CD4-positive, alpha-beta T cell treated with Interleukin-10 for 1 hour (primary cell): ENCODE measurements at regions not wholly inside any gene's neighbourhood (a gene's known extent, or its start where the extent isn't known, plus 50 kb on each side); places are given as distances from the start of the nearest gene placed in this dataset.

Experiments
- DNase-seq: peaks from one replicate; pipeline ENCODE4 v3.0.0-alpha.2; 2020

DNA sequence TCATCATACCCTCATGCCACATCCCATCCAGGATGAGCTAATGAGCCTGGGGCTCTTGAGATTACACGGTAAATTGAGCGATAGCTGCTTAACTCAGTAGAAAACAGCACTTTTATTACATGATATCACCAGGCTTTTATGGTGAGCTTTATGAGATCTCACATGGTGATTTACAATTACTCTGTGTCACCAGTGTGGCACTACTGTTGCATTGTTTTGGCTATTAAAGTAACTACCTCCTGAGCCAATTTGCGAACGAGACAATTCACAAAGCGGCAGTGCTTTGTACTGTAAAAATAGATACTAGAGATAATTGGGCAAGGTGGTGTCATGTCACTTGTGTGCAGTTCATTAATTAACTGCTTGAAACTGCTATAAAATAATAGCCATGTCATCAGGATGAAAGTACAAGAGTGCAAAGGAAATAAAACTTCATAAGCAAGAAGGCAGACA, 767.7 kb upstream of the ADGRL2 start:
- no peak for DNase-seq

DNA sequence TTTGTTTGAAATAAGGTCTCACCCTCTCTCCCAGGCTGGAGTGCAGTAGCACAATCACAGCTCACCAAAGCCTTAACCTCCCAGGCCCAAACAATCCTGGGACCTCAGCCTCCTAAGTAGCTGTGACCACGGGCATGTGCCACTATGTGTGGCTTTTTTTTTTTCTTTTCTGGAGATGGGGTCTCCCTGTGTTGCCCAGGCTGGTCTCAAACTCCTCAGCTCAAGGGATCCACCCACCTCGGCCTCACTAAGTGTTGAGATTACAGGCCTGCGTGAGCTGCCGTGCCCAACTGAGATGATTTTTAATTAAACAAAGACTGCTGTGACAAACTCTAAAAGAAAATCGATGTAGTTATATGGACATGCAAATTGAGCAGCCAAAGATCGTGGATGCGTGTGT, 768.4 kb upstream of the ADGRL2 start:
- no peak for DNase-seq

DNA sequence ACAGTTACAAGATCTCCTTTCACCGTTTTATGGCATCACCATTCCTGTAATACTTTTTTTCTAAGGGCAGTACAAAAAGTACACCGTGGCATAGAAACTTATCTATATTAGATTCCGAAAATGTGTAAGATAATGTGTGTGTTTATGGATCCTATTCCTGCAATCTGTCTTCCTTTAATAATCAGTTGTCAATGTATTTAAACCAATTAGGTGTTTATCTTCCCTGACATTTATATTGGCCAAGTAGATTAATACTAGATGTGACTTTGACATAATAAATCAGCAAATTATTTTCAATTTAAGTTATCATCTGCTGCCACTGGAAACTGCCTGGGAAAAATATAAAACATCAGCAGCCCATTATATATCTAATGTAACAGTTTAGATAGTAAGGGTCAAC, 770.3 kb upstream of the ADGRL2 start:
- DNase-seq, result no peak

DNA sequence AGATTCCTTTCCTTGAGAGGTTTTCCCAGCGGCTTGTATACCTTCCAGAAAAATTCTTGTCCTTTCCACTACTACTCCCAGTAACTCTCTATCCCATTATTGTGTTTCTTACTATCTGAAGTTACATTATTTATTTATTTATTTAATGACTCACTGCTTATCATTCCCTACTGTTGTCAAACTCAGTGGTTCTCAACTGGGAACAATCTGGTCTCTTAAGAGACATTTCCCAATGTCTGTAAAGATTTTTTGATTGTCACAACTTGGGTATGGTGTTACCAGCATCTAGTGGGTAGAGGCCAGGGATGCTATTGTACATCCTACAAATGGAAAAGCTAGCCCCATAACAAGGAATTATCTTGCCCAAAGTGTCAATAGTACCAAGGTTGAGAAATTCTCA, 771.5 kb upstream of the ADGRL2 start:
- no peak for DNase-seq

DNA sequence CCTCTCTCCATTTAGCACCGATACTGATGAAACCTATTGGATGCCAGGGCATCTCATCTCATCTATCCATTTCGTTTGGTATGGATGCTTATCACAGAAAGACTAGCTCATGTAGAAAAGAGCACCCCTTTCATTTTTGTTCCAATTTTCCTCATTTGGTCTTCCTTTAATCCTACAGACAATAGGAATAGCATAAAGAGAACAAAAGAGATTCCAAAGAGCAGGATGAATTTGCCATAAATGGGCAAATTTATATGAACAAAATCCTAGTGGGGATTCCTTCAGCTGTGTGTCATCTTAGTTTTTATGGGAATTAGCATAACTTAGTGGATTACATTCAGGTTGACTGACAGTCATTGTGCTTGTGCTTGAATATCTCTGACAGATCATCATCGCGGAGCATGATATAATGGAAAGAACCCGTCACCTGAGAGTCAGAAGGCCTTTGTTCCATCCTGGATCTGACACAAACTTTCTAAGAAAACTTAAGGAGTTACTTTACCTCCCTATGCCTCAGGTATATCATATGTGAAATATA, 777.5 kb upstream of the ADGRL2 start:
- no peak for DNase-seq

DNA sequence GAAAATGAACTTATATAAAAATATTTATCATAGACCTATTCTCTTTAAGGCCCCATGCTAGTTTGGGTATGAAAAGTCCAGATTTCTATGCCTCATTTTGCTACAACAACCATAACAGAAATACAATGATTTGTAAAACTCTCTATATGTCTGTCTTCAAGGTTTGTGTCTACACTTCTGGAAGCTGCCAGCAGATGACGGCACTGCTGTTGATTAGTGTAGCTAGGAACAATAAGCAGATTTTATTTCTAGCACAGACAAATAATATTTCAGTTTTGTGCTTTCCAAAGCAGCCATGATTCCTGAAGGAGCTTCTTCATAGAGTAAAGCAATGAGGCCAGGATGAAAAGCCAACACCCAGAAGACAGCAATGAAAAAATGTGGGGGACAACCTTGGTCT, 779.6 kb upstream of the ADGRL2 start:
- DNase-seq, result no peak

DNA sequence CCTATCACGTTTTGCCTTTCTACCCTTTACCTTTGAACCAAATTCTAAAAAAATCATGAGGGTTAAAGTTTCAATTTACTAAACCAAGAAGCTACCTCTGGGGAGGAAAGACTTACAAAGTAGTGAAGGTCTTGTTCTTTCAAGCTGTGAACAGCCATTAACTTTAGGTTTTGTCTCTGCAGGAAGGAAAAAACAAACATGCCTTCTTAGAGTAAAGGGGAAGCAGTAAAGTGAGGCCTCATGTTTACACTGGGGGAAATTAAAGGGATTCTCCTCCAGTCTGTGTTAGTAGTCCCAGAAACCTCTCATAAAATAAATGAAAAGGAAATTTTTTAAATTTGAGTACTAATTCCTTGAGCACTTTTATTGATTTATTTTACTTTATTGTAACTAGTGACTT, 780.2 kb upstream of the ADGRL2 start:
- DNase-seq, result no peak

DNA sequence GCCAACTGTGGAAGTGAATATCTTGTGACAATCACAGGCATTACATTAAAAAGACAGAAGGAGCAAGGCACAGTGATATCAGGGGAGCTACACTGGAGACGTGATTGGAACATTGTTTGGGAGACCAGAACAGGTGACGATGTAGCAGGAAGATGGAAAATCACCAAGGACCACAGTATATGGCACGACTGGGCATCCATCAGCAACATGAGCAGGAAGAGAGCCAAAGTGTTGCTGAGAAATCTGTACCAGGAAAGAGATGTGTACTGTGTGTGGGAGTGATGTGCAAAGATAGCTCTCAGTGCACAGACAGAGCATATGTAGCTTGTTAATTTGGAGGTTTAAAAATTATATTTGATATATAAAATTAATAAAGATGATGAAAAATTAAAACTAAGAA, 790.6 kb upstream of the ADGRL2 start:
- no peak for DNase-seq

DNA sequence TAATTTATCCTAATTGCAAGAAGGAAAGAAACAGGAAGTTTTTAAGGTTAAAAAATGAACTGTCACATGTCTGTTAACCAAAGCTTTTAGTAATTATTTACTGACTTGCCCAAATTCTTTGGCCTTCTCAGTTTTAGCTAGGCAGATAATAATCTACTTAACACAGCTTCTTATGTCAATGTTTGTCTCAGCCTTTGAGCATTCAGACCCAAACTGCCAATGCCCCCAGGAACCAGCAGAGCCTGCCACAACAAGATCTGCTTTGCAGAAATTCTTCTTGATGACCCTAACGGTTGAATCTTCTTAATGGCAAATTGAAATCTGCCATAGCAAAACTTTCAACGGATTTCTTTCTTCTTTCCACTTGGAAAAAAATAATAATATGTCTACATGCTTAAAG, 792.4 kb upstream of the ADGRL2 start:
- no peak for DNase-seq

DNA sequence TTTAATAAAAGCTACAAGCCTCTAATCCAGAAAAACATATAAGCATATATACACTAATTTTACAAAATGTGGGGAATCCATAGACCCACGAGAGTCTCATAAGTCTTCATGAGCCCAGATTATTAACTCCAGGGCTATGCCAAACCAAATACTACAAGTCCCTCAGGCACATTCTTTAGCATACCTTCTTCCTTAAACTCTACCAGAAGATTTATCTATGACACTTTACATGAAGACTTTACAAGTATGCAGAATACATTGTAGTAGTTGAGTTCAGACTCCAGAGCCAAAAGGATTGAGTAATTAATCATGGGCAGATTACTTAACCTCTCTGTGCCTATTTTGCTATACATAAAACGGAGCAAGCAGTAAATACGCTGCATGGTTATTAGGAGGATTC, 793.7 kb upstream of the ADGRL2 start:
- DNase-seq, result no peak

DNA sequence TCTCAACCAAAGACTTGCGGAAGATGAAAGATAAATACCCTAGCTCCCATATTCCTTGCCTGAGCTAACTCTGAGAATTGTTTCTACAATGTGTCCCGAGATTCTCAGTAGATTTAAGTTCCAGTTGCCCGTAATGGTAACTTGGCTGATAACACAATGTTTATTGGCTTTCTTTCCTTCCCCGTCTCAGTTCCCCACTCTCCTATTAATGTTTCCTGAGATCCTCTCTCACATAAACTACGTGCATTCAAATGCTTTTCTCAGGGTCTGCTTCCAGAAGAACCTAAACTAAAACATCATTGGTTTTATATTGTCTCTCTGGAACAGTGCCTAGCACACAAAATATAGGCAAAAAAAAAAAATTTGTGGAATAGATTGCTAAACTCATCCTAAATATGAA, 794.2 kb upstream of the ADGRL2 start:
- no peak for DNase-seq

DNA sequence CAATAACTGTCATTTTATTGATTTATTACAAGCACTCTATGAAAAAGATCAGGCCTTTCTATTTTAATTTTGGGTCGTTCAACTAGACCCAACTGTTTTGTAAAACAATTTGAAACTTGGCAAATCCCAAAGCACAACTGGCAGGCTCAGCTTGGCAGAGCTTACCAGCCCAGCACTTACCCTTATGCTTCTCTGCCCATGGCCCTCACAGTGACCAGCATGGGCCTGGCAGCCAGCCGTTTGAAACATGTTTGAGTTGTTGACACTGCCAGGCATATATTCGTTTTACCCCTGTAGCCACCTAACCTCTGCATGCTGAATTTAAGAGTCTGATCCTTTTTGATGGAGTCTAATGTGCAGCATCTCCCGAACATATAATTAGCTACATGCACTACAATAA, 796.7 kb upstream of the ADGRL2 start:
- DNase-seq, result no peak

DNA sequence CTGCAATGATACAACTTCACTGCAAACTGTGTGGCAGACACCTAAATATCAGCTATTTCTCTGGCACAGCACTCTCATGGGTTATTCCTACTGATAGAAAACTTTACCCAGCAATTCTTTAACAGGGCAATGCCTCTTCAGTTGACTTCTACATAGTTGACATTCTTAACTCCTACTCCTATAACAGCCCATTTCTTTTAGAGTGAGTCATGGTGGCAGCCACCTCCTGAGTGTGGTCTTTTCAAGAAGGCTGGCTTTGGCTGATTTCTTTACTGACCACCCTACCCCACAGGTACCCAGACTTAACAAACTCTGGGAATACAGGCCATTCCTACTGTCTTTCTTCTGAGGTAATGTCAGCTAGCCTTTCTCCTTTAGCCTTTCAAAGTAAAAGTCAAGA, 805.8 kb upstream of the ADGRL2 start:
- no peak for DNase-seq

DNA sequence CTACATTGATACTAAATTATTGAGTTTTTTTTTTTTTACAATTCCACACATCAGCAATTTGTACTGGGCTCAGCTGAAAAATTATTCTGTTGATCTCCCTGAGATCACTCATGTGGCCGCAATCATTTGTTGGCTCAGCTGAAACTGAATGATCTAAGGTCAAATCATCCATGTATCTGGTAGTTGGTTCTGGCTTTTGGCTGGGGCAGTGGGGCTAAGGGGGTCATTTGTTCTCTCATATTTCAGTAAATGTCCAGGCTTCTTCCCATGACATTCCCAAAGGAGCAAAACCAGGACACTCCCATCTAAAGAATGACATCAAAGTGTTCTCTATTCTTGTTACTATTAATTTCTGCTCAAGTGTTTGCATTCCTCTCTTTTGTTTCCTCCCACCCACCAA, 806.7 kb upstream of the ADGRL2 start:
- no peak for DNase-seq

DNA sequence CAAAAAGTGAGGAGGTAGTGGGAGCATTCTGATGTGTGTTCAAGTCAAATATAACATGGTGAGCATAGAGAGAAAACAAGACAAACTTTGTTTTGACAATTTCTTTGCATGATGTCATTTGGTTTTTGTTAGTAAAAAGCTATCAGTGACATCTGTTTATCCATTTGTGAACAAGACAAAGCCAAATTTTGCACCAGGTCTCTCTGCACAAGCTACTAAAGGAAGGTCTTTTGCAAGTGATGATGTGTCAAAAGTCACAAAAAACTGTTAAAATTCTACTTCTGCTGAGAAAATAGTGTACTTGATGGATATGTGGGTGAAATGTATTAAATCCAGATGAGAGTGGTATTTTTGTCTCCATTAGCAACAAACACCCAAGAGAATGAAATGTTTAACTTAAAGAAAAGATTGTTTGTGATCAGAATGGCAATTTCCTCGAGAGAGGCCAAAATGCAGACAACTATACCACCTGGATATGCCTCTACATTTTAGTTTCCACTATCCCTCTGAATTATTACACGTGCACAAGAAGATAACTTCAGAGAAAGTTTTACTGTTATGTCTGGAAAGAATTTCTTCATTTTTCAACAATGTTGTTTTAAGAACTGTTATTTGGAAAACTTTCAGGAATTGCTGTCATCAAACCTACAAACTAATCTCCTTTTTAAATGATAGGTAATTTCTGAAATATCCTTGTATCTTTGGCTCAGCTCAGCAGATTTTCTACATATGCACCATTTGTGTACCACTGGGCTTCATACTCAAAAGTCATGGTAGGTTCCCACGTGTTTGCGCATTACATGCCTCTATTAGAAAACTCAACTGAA, 807.4 kb upstream of the ADGRL2 start:
- DNase-seq, result no peak

DNA sequence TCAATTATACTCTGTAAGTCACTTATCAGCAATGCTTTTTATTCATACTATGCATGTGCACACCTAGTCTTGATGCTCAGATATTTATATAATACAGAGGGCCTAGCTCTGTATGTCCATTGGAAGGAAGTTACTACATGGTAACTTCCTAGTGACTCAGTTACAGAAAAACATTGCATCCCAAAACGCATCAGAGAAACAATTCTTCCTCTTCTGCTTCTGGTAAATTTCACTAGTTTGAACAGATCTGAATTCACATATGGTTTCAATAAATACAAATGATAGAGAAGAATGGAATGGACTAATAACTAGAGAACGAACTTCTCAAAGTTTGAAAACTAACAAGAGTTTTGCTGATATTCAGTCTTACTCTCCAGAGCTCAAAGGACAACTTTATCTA, 811.3 kb upstream of the ADGRL2 start:
- no peak for DNase-seq

DNA sequence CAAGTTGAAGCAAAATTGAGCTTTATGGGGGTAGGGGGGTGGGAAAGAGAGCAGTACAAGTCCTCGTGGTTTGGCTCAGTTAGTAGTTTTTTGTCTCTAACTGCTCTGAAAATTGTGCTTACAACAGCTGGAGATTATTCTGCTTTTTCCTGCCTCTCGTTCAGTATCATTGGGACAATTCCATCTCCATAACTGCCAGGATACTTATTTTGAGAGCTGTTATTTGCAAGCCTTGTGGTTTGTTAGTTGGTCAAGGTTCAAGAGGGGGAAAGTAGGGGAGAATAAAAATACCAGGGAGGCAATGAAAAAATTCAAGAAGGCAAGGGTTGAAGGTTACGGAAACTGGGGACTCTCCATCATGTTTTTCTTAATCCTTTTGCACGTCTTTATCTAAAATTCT, 811.8 kb upstream of the ADGRL2 start:
- no peak for DNase-seq

DNA sequence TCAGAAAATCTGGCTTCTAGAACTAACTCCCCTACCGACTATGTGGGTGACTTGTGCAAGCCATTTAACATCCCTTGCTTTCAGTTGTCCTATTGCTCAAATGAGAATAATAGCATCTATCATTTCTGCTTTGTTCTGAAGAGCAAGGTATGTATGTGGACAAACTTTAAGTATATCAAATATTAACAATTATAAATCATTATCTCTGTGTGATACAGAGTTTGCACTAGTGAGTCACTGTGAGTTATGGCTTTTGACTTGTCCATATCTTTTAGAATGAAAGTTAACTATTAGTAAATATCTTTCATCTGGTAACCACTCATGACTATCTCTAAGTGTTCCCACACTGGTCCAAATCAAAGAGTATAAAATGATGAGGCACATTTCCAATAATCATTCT, 812.9 kb upstream of the ADGRL2 start:
- DNase-seq, result no peak

DNA sequence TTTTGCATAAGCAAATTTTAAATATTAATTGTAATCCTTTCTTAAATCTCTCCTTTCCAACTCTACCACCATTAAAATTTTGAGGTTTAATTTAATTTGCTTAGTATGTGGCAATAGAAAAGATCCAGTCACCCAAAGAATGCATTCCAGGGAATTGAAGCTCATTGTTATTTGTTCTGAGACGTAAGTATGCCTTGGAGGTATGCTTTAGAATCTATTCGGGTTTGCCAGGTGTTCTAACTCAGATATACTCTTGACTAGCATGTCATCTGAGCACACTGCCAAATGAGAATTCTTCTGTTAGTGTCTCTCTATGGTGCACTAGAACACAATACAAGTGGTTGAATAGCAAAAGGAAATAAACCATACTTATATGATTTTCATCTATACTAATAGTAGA, 813.6 kb upstream of the ADGRL2 start:
- DNase-seq, result no peak

DNA sequence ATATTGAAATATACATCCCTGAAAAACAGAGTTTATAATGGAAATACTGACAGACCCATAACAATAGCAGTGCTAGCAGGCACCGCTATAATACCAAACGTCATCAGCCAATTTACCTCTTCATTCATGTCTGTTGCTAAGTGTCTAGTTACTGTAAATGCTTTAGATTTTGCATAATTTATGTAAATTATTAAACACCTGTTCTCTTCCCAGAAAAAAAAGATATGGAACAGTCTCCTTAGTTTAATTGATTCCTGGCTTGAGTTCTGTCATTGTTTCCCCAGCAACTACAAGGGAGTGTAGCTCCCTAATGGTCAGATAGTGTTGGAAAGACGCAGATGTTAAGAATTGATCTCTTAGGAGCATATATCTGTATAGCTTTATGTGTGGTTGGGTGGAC, 817.9 kb upstream of the ADGRL2 start:
- DNase-seq, result no peak

DNA sequence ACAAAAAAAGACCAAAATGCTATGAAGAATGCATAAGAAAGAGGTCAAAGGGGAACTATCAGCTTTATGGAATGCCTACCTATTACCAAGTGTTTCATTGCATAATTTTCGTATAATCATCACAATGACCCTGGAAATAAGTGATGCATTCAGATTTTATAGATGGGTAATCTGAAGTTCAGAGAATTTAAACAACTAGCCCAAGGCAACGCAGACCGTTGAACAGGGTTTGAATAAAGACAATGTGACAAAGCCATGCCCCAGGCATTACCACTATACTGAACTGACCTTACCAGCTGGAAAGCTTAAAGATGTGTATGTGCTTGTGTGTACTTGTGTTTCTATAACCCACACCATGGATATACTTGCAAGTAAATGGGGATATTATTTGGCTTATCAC, 827.6 kb upstream of the ADGRL2 start:
- DNase-seq, result no peak

DNA sequence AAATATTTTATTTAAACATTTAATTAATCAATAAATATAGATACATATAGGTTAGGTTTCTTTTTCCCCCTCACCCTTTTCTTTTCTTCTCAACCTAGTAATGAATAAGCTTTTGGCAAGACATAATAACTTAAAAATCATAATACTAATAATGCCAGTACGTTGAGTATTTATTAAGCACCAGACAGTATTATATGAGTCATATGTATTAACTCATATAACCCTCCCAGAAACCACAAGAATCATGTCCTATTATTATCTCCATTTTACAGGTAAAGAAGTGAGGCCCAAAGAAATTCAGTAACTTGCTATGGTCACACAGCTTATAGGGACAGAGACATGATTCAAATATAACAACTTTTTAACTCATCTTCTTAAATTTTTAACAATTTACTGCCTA, 834.5 kb upstream of the ADGRL2 start:
- no peak for DNase-seq

DNA sequence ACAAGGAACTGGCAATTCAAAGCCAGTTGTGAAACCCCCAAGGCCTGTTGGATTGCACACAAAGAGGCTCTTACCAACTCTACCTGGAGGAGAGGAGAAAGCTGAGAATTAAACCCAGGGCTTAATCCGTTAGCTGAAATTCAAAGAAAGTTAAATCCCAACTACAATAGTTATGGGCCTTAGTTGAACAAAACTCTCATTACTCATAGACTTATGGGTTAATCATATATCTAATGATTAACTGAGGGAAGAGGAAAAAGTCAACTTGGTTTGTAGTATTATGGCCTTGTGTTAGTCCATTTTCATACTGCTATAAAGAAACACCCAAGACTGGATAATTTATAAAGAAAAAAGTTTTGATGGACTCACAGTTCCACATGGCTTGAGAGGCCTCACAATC, 838.2 kb upstream of the ADGRL2 start:
- DNase-seq, result no peak

DNA sequence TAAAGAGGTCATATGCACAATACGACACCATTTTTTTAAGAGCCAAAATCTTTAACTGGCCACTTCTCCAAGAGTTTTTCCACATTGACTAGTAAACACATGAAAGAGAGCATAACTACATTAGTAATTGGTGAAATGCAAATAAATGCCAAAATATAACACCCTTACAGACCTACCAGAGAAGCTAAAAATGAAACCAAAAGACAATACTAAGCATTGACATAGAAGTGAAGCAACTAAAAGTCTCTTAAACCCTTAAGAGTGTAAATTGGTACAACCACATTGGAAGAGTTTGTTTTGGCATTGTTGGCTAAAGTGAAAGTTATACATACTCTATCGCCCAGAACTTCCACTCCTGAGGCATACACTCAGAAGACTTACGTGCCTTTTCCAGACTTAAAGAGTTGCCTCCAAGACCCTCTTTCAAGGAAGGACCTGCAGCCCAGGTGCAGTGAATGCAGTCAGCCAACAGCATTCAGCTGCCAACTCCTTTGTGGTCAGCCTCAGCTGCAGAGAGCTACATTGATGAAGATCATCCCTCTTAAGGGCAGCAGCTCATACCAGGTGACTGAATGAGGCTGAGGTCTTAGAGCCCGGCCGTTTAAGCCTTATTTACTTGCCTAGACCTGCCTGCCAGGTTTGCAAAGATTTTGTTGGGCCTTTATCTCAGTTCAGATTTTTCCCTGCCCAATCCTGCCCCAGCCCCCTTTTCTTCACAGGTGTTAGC, 839.1 kb upstream of the ADGRL2 start:
- no peak for DNase-seq
